Esophagus squamous epithelium (tissue), 4 donors: ENCODE measurements at regions not wholly inside any gene's neighbourhood (a gene's known extent, or its start where the extent isn't known, plus 50 kb on each side); places are given as distances from the start of the nearest gene placed in this dataset.

Experiments used
- POLR2A ChIP-seq, 4 donors: fragments of 450-650 bp; IDR thresholded peaks; one replicate each; pipeline ENCODE4 v1.6.1; 2017; ENCODE audit warnings: antibody characterized with exemption in 4 of 4, mild to moderate bottlenecking in 4 of 4, moderate library complexity in 3 of 4
- TF ChIP-seq, protein P1 (sequence below), 6 experiments: fragments of 450-650 bp in 4 of 6; fragments of 200-600 bp in 2 of 6; sonication (generic) in 2 of 6; IDR thresholded peaks; one replicate each; pipeline ENCODE4 v1.5.1; 2016 to 2019; ENCODE audit warnings: antibody characterized with exemption in 6 of 6, mild to moderate bottlenecking in 4 of 6, moderate library complexity in 4 of 6

DNA sequence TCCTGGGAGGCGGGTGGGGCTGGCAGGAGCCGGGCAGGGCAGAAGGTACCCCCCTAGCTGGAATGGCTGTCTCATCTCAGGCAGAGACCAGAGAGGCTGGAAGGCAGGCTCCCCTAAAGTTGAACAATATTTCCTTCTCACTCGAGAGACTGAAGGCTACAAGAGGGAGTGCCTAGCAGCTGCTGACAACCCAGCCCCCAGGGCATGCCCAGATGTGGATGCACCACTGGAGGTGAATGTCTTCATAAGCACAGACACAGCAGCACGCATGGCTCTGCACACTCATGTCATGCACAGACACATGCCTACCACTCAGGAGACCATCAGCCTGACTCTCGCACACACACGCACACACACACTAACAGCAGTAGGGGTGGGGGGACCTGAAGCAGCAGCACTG, 179.0 kb downstream of the CCT6B start:
- TF ChIP-seq POLR2A (IDR thresholded peaks at IDR 0.05), result no peak
- TF ChIP-seq, protein P1, sequence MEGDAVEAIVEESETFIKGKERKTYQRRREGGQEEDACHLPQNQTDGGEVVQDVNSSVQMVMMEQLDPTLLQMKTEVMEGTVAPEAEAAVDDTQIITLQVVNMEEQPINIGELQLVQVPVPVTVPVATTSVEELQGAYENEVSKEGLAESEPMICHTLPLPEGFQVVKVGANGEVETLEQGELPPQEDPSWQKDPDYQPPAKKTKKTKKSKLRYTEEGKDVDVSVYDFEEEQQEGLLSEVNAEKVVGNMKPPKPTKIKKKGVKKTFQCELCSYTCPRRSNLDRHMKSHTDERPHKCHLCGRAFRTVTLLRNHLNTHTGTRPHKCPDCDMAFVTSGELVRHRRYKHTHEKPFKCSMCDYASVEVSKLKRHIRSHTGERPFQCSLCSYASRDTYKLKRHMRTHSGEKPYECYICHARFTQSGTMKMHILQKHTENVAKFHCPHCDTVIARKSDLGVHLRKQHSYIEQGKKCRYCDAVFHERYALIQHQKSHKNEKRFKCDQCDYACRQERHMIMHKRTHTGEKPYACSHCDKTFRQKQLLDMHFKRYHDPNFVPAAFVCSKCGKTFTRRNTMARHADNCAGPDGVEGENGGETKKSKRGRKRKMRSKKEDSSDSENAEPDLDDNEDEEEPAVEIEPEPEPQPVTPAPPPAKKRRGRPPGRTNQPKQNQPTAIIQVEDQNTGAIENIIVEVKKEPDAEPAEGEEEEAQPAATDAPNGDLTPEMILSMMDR (IDR thresholded peaks at IDR 0.05), result no peak
